Smooth muscle cell (in vitro differentiated cells): ENCODE measurements at regions not wholly inside any gene's neighbourhood (a gene's known extent, or its start where the extent isn't known, plus 50 kb on each side); places are given as distances from the start of the nearest gene placed in this dataset.

ENCODE experiments used
- DNase-seq: peaks from one replicate; lab custom pipeline; 2025; ENCODE audit not compliant: unreplicated experiment; lab: John Stamatoyannopoulos, UW
- H2AFZ ChIP-seq: fragments of 200-600 bp; sonication (generic); 2 replicates; pipeline ENCODE4 v1.6.0; 2016; ENCODE audit warnings: antibody characterized with exemption, low read depth, mild to moderate bottlenecking
- H3F3A ChIP-seq: fragments of 200-600 bp; sonication (generic); 2 replicates; pipeline ENCODE4 v1.6.0; 2017; ENCODE audit warnings: antibody characterized with exemption, low read depth
- H3K27ac ChIP-seq: fragments of 200-600 bp; sonication (generic); 2 replicates; pipeline ENCODE4 v1.5.1; 2016; ENCODE audit warnings: low read depth, mild to moderate bottlenecking
- H3K27me3 ChIP-seq: fragments of 200-600 bp; sonication (generic); 2 replicates; pipeline ENCODE4 v1.6.1; 2016; ENCODE audit warnings: low read depth, mild to moderate bottlenecking
- H3K36me3 ChIP-seq: fragments of 200-600 bp; sonication (generic); 2 replicates; pipeline ENCODE4 v1.5.1; 2016; ENCODE audit warnings: low read depth
- H3K4me1 ChIP-seq: fragments of 200-600 bp; sonication (generic); 2 replicates; pipeline ENCODE4 v1.5.1; 2016; ENCODE audit warnings: low read depth
- H3K4me2 ChIP-seq: fragments of 200-600 bp; sonication (generic); 2 replicates; pipeline ENCODE4 v1.6.0; 2016; ENCODE audit warnings: mild to moderate bottlenecking
- H3K4me3 ChIP-seq: fragments of 200-600 bp; sonication (generic); 2 replicates; pipeline ENCODE4 v1.5.1; 2016; ENCODE audit warnings: mild to moderate bottlenecking
- H3K79me2 ChIP-seq: fragments of 200-600 bp; sonication (generic); 2 replicates; pipeline ENCODE4 v1.6.0; 2016; ENCODE audit warnings: low read depth, mild to moderate bottlenecking
- H3K9ac ChIP-seq: fragments of 200-600 bp; sonication (generic); 2 replicates; pipeline ENCODE4 v1.6.0; 2016; ENCODE audit warnings: low read depth
- H3K9me3 ChIP-seq: fragments of 200-600 bp; sonication (generic); replicated peaks from 2 replicates; pipeline ENCODE4 v1.5.1; 2016; ENCODE audit warnings: low read depth
- H4K20me1 ChIP-seq: fragments of 200-600 bp; sonication (generic); 2 replicates; pipeline ENCODE4 v1.6.0; 2016; ENCODE audit warnings: low read depth
- WGBS: methylation state at CpG from one replicate; pipeline ENCODE4 v1.1.7; 2016; ENCODE audit warnings: low lambda C conversion rate; 5-methylcytosine and 5-hydroxymethylcytosine counted together
- TF ChIP-seq, protein P1 (sequence below): fragments of 200-600 bp; sonication (generic); IDR thresholded peaks from 2 replicates; pipeline ENCODE4 v1.5.1; 2017; ENCODE audit warnings: borderline replicate concordance, mild to moderate bottlenecking, antibody characterized with exemption; ENCODE audit not compliant: insufficient read depth, poor library complexity, severe bottlenecking

- DNase-seq: no peak
- H3K27me3 ChIP-seq: peaks cover 4% of the 10 kb centered on the region
- WGBS: 70% methylated on average over 6 of the region's 6 CpGs
- H4K20me1 ChIP-seq: no peaks in the 10 kb centered on the region
- H3K4me3 ChIP-seq: no peak overlapping the region
- H3K79me2 ChIP-seq: no peaks in the 10 kb centered on the region
- H3K9ac ChIP-seq: no peak overlapping the region
- TF ChIP-seq, protein P1, sequence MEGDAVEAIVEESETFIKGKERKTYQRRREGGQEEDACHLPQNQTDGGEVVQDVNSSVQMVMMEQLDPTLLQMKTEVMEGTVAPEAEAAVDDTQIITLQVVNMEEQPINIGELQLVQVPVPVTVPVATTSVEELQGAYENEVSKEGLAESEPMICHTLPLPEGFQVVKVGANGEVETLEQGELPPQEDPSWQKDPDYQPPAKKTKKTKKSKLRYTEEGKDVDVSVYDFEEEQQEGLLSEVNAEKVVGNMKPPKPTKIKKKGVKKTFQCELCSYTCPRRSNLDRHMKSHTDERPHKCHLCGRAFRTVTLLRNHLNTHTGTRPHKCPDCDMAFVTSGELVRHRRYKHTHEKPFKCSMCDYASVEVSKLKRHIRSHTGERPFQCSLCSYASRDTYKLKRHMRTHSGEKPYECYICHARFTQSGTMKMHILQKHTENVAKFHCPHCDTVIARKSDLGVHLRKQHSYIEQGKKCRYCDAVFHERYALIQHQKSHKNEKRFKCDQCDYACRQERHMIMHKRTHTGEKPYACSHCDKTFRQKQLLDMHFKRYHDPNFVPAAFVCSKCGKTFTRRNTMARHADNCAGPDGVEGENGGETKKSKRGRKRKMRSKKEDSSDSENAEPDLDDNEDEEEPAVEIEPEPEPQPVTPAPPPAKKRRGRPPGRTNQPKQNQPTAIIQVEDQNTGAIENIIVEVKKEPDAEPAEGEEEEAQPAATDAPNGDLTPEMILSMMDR: no peak
- H3K36me3 ChIP-seq: no peaks in the 10 kb centered on the region
- H3K4me1 ChIP-seq: no peaks in the 10 kb centered on the region
- H3K27ac ChIP-seq: no peak overlapping the region
- H3K9me3 ChIP-seq: no peaks in the 10 kb centered on the region
- no peak overlapping the region for H2AFZ ChIP-seq
- no peak overlapping the region for H3K4me2 ChIP-seq
- no peaks in the 10 kb centered on the region for H3F3A ChIP-seq
These were observed 121.2 kb upstream of the NPVF start for GRCh38 chr7:25349283-25350017.

- no peaks in the 10 kb centered on the region for H3K36me3 ChIP-seq
- TF ChIP-seq, protein P1: no peak
- H3K4me2 ChIP-seq: no peak overlapping the region
- no peak overlapping the region for H3K4me3 ChIP-seq
- 64% methylated on average over 6 of the region's 6 CpGs for WGBS
- H3K27ac ChIP-seq: no peak overlapping the region
- H3K4me1 ChIP-seq: no peaks in the 10 kb centered on the region
- H3F3A ChIP-seq: no peaks in the 10 kb centered on the region
- H3K27me3 ChIP-seq: no peaks in the 10 kb centered on the region
- no peaks in the 10 kb centered on the region for H3K79me2 ChIP-seq
- H4K20me1 ChIP-seq: no peaks in the 10 kb centered on the region
- no peak overlapping the region for H3K9ac ChIP-seq
- DNase-seq: no peak
- no peak overlapping the region for H2AFZ ChIP-seq
- H3K9me3 ChIP-seq: no peaks in the 10 kb centered on the region
These were observed 121.8 kb upstream of the NPVF start for GRCh38 chr7:25350041-25350440.

- 93% methylated on average over 4 of the region's 4 CpGs for WGBS
- Histone ChIP-seq H3K27ac (no peak overlapping the region), H3K4me3 (no peak overlapping the region), H3K27me3 (no peaks in the 10 kb centered on the region), H2AFZ (no peak overlapping the region), H3K79me2 (no peaks in the 10 kb centered on the region), H3K4me2 (no peak overlapping the region), H3K4me1 (no peaks in the 10 kb centered on the region), H3K9me3 (no peaks in the 10 kb centered on the region), H3F3A (no peaks in the 10 kb centered on the region), H4K20me1 (no peaks in the 10 kb centered on the region), H3K36me3 (no peaks in the 10 kb centered on the region), H3K9ac (no peak overlapping the region)
- TF ChIP-seq, protein P1: no peak
- DNase-seq: no peak
These were observed 123.5 kb upstream of the NPVF start for GRCh38 chr7:25351761-25352160.

DNA sequence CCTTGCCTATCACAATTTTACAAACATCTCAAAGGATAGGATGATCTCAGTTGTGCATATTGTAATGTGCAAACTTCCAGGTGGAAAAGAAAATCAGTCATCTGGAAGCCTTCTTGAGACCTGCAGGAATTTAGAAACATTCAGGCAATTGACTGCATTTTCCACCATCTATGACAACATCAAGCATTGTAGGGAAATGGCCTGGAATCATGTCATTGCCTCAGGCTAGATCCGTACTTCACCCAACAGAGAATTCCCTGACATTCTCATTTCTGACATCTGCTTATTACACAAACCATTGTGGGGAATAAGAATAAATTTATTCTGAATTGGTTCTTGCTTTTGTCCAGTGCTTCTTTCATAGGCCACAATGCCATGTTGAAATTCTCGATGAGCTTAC, 124.9 kb upstream of the NPVF start:
- H3K9ac ChIP-seq: no peak overlapping the region

More for the DNA sequence above, 124.9 kb upstream of the NPVF start:
- H3K9me3 ChIP-seq: no peaks in the 10 kb centered on the region
- no peak overlapping the region for H2AFZ ChIP-seq
- H3K4me3 ChIP-seq: no peak overlapping the region
- no peaks in the 10 kb centered on the region for H3K4me1 ChIP-seq
- H4K20me1 ChIP-seq: no peaks in the 10 kb centered on the region
- H3K36me3 ChIP-seq: no peaks in the 10 kb centered on the region
- no peak for DNase-seq
- H3K27me3 ChIP-seq: no peaks in the 10 kb centered on the region
- no peak overlapping the region for H3K27ac ChIP-seq
- WGBS: 91% methylated on average over 2 of the region's 2 CpGs
- TF ChIP-seq, protein P1: no peak
- no peak overlapping the region for H3K4me2 ChIP-seq
- no peaks in the 10 kb centered on the region for H3F3A ChIP-seq
- no peaks in the 10 kb centered on the region for H3K79me2 ChIP-seq
